ENCODE measurements at regions not wholly inside any gene's neighbourhood (a gene's known extent, or its start where the extent isn't known, plus 50 kb on each side); places are given as distances from the start of the nearest gene placed in this dataset.
A peak's percentile ranks its signal among the peaks of the same experiment; 100 is the strongest.

GRCh38 chr12:92357584-92358261 lies 212.1 kb upstream of the BTG1 start:
- DNase-seq (no peak), ATAC-seq (replicated peaks) (no peak)
- H3K27ac Mint-ChIP-seq = peak overlapping the region; percentile 22
- H3K27me3 Mint-ChIP-seq = no peaks in the 10 kb centered on the region
- H3K9me3 Mint-ChIP-seq = peaks cover 12 to 15% of the 10 kb centered on the region in 2 donors
- H3K4me1 Mint-ChIP-seq = peaks cover 24 to 42% of the 10 kb centered on the region in 2 donors
- H3K4me3 Mint-ChIP-seq = no peak overlapping the region
- peaks cover 24 to 44% of the 10 kb centered on the region in 2 donors for H3K36me3 Mint-ChIP-seq

- ATAC-seq (replicated peaks) (peak; percentile 52 to 60), DNase-seq (no peak)
- H3K4me1 Mint-ChIP-seq = peaks cover 20 to 41% of the 10 kb centered on the region in 2 donors
- peaks cover 27 to 45% of the 10 kb centered on the region in 2 donors for H3K36me3 Mint-ChIP-seq
- H3K27me3 Mint-ChIP-seq = no peaks in the 10 kb centered on the region
- H3K27ac Mint-ChIP-seq = no peak overlapping the region
- H3K4me3 Mint-ChIP-seq = no peak overlapping the region
- peaks cover 12 to 15% of the 10 kb centered on the region in 2 donors for H3K9me3 Mint-ChIP-seq
Measured at GRCh38 chr12:92356425-92356824, 210.8 kb upstream of the BTG1 start.

- Mint-ChIP-seq H3K4me1 (peaks cover 5 to 23% of the 10 kb centered on the region in 2 donors), H3K27me3 (no peaks in the 10 kb centered on the region), H3K27ac (no peak overlapping the region), H3K36me3 (peaks cover 15 to 23% of the 10 kb centered on the region in 2 donors), H3K4me3 (no peak overlapping the region), H3K9me3 (peaks cover 5 to 6% of the 10 kb centered on the region in 2 donors)
- no peak for ATAC-seq (replicated peaks)
- no peak for DNase-seq
Measured at GRCh38 chr12:92349635-92350034, 204.0 kb upstream of the BTG1 start.

DNA sequence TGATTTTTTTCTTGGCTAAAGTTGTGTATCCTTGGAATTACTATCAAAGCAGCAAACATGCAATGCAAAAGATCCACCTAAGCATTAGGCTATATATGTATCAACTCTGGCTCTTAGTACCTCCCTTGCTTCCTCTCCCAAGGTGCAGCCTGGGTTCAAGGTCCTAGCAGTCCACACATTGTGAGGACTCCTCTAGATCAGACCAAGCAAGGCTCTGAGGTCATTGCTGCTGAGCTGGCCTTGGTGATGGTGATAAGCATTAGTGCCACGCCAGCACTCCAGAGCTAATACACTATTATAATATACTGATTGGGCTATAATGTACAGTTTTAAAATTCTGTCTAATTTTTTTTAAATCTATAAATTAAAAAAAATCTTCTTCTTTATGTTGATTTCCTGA lies 196.9 kb upstream of the BTG1 start:
- Mint-ChIP-seq H3K4me1 (peaks cover 24 to 32% of the 10 kb centered on the region in 2 donors), H3K27ac (no peak overlapping the region), H3K36me3 (peaks cover 8 to 21% of the 10 kb centered on the region in 2 donors), H3K9me3 (peaks cover 9 to 11% of the 10 kb centered on the region in 2 donors), H3K27me3 (no peaks in the 10 kb centered on the region), H3K4me3 (no peak overlapping the region)
- ATAC-seq (replicated peaks) (no peak), DNase-seq (no peak)

GRCh38 chr12:92341065-92341668 lies 195.5 kb upstream of the BTG1 start:
- peaks cover 5 to 21% of the 10 kb centered on the region in 2 donors for H3K36me3 Mint-ChIP-seq
- peak overlapping the region; percentile 91 for H3K27ac Mint-ChIP-seq
- H3K9me3 Mint-ChIP-seq = peaks cover 9 to 11% of the 10 kb centered on the region in 2 donors
- H3K4me3 Mint-ChIP-seq = peak overlapping the region; percentile 83
- H3K27me3 Mint-ChIP-seq = no peaks in the 10 kb centered on the region
- ATAC-seq (replicated peaks) = peak; percentile 85 to 96
- peaks cover 24 to 32% of the 10 kb centered on the region in 2 donors for H3K4me1 Mint-ChIP-seq
- peak; percentile 4 for DNase-seq

- DNase-seq = no peak
- H3K27me3 Mint-ChIP-seq = no peaks in the 10 kb centered on the region
- peak overlapping the region in 1 of 2 donors; percentile 83 for H3K4me3 Mint-ChIP-seq
- ATAC-seq (replicated peaks) = peak in 1 of 2 donors; percentile 46
- peaks cover 4 to 7% of the 10 kb centered on the region in 2 donors for H3K9me3 Mint-ChIP-seq
- peaks cover 23 to 32% of the 10 kb centered on the region in 2 donors for H3K4me1 Mint-ChIP-seq
- peaks cover 4 to 16% of the 10 kb centered on the region in 2 donors for H3K36me3 Mint-ChIP-seq
- H3K27ac Mint-ChIP-seq = peak overlapping the region; percentile 14
Measured at GRCh38 chr12:92340441-92341064, 194.9 kb upstream of the BTG1 start.

DNA sequence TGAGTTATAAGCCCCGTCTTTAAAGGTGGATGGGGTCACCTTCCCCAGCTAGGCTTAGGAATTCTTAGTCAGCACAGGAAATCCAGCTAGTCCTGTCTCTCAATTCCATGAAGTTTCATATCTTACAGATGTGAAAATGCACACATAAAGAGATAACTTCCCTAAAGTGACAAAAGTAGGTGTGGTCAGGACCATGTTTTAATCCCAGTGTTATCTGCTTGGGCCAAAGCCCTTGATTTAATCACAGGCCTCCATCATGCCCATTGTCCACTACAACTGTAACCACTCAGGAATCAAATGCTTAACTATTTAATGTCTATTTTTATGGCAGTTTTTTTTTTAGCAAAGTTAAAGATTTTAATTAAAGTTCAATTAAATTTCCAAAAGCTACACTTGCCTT lies 194.4 kb upstream of the BTG1 start:
- Mint-ChIP-seq H3K9me3 (peaks cover 3 to 6% of the 10 kb centered on the region in 2 donors), H3K36me3 (peaks cover 2 to 10% of the 10 kb centered on the region in 2 donors), H3K27me3 (no peaks in the 10 kb centered on the region), H3K4me3 (no peak overlapping the region), H3K27ac (no peak overlapping the region), H3K4me1 (peaks cover 23 to 32% of the 10 kb centered on the region in 2 donors)
- ATAC-seq (replicated peaks) = no peak
- DNase-seq = no peak

- ATAC-seq (replicated peaks) = no peak
- no peak overlapping the region for H3K4me3 Mint-ChIP-seq
- no peak overlapping the region for H3K27ac Mint-ChIP-seq
- peaks cover 23 to 32% of the 10 kb centered on the region in 2 donors for H3K4me1 Mint-ChIP-seq
- DNase-seq = no peak
- H3K36me3 Mint-ChIP-seq = peaks cover 2 to 10% of the 10 kb centered on the region in 2 donors
- peaks cover 3 to 6% of the 10 kb centered on the region in 2 donors for H3K9me3 Mint-ChIP-seq
- H3K27me3 Mint-ChIP-seq = no peaks in the 10 kb centered on the region
Measured at GRCh38 chr12:92339198-92339821, 193.7 kb upstream of the BTG1 start.

DNA sequence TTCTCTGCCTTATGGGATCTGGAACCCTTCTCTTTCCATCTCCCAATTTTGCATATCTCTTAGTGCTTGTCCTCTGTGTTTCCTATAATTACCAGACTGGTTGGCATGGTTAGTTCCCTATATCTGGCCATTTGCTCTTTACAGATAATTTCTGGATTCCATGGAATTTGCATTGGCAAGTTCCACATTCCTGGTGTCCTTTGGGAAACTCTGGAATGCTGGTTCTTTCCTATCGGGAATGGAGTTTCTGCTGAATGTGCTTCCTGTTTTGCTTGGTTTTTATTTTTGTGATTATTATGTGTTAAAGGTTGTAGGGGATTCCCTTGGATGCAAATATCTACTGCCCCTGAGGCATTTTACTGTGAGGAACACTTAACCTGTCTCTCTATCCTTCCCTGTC lies 193.0 kb upstream of the BTG1 start:
- Mint-ChIP-seq H3K9me3 (peaks cover 3 to 6% of the 10 kb centered on the region in 2 donors), H3K4me3 (no peak overlapping the region), H3K27me3 (no peaks in the 10 kb centered on the region), H3K4me1 (peaks cover 27 to 38% of the 10 kb centered on the region in 2 donors), H3K36me3 (peaks cover 2 to 10% of the 10 kb centered on the region in 2 donors), H3K27ac (no peak overlapping the region)
- ATAC-seq (replicated peaks) = no peak
- DNase-seq = no peak

DNA sequence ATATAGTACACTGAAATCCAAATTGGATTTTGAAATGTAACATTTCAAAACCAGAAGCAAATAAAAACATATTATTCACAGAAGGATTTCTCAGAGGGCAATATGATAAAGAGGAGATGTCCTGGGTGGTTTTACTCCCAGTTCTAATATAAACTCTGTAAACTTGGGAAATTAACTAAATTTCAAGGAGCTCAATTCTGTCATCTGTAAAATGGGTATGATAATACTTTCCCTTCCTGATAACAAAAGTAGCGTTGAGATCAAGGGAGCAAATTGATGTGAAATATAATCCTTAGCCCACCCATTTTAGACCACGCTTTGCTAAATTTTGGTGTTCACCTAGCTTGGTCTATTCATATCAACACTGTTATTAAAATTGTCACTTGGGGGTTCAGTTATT lies 192.5 kb upstream of the BTG1 start:
- Mint-ChIP-seq H3K4me3 (no peak overlapping the region), H3K9me3 (peaks cover 3 to 6% of the 10 kb centered on the region in 2 donors), H3K36me3 (peaks cover 2 to 10% of the 10 kb centered on the region in 2 donors), H3K27ac (no peak overlapping the region), H3K4me1 (peaks cover 32 to 44% of the 10 kb centered on the region in 2 donors), H3K27me3 (no peaks in the 10 kb centered on the region)
- ATAC-seq (replicated peaks) (no peak), DNase-seq (no peak)

DNA sequence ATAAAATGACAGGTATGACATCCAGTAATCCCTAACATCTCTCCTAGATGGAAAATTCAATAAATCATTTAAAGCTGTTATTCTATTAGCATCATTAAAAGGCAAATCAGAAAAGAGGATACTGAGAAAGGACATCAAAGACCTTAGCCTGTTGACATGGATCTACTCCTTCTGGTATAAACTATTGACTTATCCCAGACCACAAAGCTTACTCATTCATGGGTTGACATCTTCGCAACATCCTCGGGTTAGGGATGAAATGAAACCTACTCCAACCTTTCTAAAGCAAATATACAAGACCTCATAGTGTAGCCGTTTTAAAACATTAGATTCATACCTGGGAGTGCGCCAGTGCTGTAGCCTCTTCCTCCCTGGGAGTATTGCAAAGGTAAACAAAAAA lies 191.5 kb upstream of the BTG1 start:
- H3K36me3 Mint-ChIP-seq = peaks cover 2 to 10% of the 10 kb centered on the region in 2 donors
- DNase-seq (no peak), ATAC-seq (replicated peaks) (no peak)
- H3K27ac Mint-ChIP-seq = no peak overlapping the region
- H3K4me3 Mint-ChIP-seq = no peak overlapping the region
- H3K9me3 Mint-ChIP-seq = peaks cover 3 to 6% of the 10 kb centered on the region in 2 donors
- H3K4me1 Mint-ChIP-seq = peaks cover 30 to 45% of the 10 kb centered on the region in 2 donors
- H3K27me3 Mint-ChIP-seq = no peaks in the 10 kb centered on the region

GRCh38 chr12:92336641-92337040 lies 191.0 kb upstream of the BTG1 start:
- H3K4me3 Mint-ChIP-seq = no peak overlapping the region
- H3K27me3 Mint-ChIP-seq = no peaks in the 10 kb centered on the region
- no peak for DNase-seq
- H3K36me3 Mint-ChIP-seq = peaks cover 2 to 10% of the 10 kb centered on the region in 2 donors
- H3K27ac Mint-ChIP-seq = no peak overlapping the region
- no peak for ATAC-seq (replicated peaks)
- H3K9me3 Mint-ChIP-seq = peaks cover 3 to 6% of the 10 kb centered on the region in 2 donors
- peaks cover 29 to 40% of the 10 kb centered on the region in 2 donors for H3K4me1 Mint-ChIP-seq

- Mint-ChIP-seq H3K4me1 (peaks cover 23 to 32% of the 10 kb centered on the region in 2 donors), H3K36me3 (peaks cover 2 to 10% of the 10 kb centered on the region in 2 donors), H3K27ac (no peak overlapping the region), H3K4me3 (no peak overlapping the region), H3K27me3 (no peaks in the 10 kb centered on the region), H3K9me3 (peaks cover 3 to 6% of the 10 kb centered on the region in 2 donors)
- no peak for DNase-seq
- no peak for ATAC-seq (replicated peaks)
Measured at GRCh38 chr12:92335831-92336230, 190.2 kb upstream of the BTG1 start.

DNA sequence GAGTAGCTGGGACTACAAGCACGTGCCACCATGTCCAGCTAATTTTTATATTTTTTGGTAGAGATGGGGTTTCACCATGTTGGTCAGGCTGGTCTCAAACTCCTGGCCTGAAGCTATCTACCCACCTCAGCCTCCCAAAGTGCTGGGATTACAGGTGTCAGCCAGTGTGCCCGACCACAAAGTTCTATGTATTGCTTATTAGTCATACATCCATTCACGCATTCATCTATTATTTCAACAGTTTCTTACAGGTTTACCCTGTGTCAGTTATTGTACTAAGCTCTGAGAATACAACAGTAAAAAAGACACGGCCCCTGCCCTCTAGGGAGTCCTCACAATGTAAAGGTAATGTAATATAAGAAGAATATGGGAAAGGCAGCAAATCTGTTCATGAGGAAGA lies 188.9 kb upstream of the BTG1 start:
- ATAC-seq (replicated peaks) = no peak
- Mint-ChIP-seq H3K4me1 (peaks cover 18 to 31% of the 10 kb centered on the region in 2 donors), H3K27ac (no peak overlapping the region), H3K4me3 (no peak overlapping the region), H3K36me3 (peaks cover 2 to 10% of the 10 kb centered on the region in 2 donors), H3K9me3 (peaks cover 2 to 6% of the 10 kb centered on the region in 2 donors), H3K27me3 (no peaks in the 10 kb centered on the region)
- DNase-seq = no peak
